HCT116 (cell line): ENCODE measurements at regions not wholly inside any gene's neighbourhood (a gene's known extent, or its start where the extent isn't known, plus 50 kb on each side); places are given as distances from the start of the nearest gene placed in this dataset.

Source experiments
- ATAC-seq: fragments of 200-7000 bp; cut with Tn5 transposase; 2 replicates; pipeline ENCODE4 v1.9.1; 2020; ENCODE audit warnings: mild to moderate bottlenecking, moderate library complexity
- BruUV-seq: library from RNA; stranded (reverse); fragments of 400-500 nt; replicated peaks from 2 replicates; lab custom pipeline; 2021; lab: Mats Ljungman, UMichigan
- CTCF ChIA-PET: fragments of 300-600 bp; sonication (Branson Sonifier 250); formaldehyde crosslinking; loops from one replicate; lab custom pipeline; 2021; ENCODE audit warnings: antibody characterized with exemption; lab: Charles Lee
- POLR2A ChIA-PET: fragments of 300-600, 350-600 bp; sonication (Branson Sonifier 250); formaldehyde crosslinking; loops from one replicate; lab custom pipeline; 2021; ENCODE audit warnings: antibody characterized with exemption; lab: Charles Lee
- RAD21 ChIA-PET, 2 experiments: fragments of 300-600 bp; sonication (Branson Sonifier 250); formaldehyde crosslinking; loops; one replicate each; lab custom pipeline; 2023; ENCODE audit warnings: low total read pairs in 2 of 2; ENCODE audit not compliant: uncharacterized antibody in 2 of 2, unreplicated experiment in 2 of 2, low non-redundant PET in 1 of 2; lab: Charles Lee
- DNase-seq: peaks from one replicate; pipeline ENCODE4 v3.0.0-alpha.2; 2010; ENCODE audit warnings: low read depth, low spot score
- H2AFZ ChIP-seq: fragments of 200-600 bp; shearing (Covaris generic), sonication (generic); 2 replicates; pipeline ENCODE4 v1.6.1; 2017; ENCODE audit warnings: low read depth, mixed run types, mixed read lengths, antibody characterized with exemption, low read length; ENCODE audit not compliant: poor library complexity, severe bottlenecking
- H3K27ac ChIP-seq: 2 replicates; pipeline ENCODE4 v1.5.1; 2012; ENCODE audit warnings: low read depth, low read length
- H3K27me3 ChIP-seq: fragments of 200-600 bp; sonication (generic); 2 replicates; pipeline ENCODE4 v1.6.1; 2016; ENCODE audit warnings: mixed run types, low read length, mixed read lengths; ENCODE audit not compliant: insufficient read depth
- H3K36me3 ChIP-seq, 2 experiments: fragments of 200-500 bp in 1 of 2; fragments of 200-600 bp in 1 of 2; sonication (Bioruptor generic) in 1 of 2; sonication (generic) in 1 of 2; 2 replicates each; pipeline versions ENCODE4 v1.5.1 to v1.6.1; 2014 to 2016; ENCODE audit warnings: low read length in 2 of 2, inconsistent platforms in 1 of 2, mixed read lengths in 1 of 2, mixed run types in 1 of 2; ENCODE audit not compliant: insufficient read depth in 2 of 2, control insufficient read depth in 1 of 2
- H3K4me1 ChIP-seq, 2 experiments: fragments of 200-600 bp in 1 of 2; sonication (generic) in 1 of 2; 2 replicates each; pipeline versions ENCODE4 v1.5.1 to v1.6.1; 2012 to 2017; ENCODE audit warnings: low read length in 2 of 2, inconsistent platforms in 1 of 2, mild to moderate bottlenecking in 1 of 2, mixed read lengths in 1 of 2, mixed run types in 1 of 2, moderate library complexity in 1 of 2; ENCODE audit not compliant: insufficient read depth in 2 of 2, control insufficient read depth in 1 of 2
- H3K4me2 ChIP-seq: fragments of 200-600 bp; sonication (generic); 2 replicates; pipeline ENCODE4 v1.6.1; 2017; ENCODE audit warnings: mixed run types, low read length, mixed read lengths
- H3K4me3 ChIP-seq, 2 experiments: fragments of 200-600 bp in 1 of 2; sonication (generic) in 1 of 2; replicated peaks in 1 of 2; 2 replicates each; pipeline ENCODE4 v1.5.1; 2011 to 2016; ENCODE audit warnings: low read length in 2 of 2, control low read depth in 1 of 2, low read depth in 1 of 2, mild to moderate bottlenecking in 1 of 2, mixed read lengths in 1 of 2, mixed run types in 1 of 2
- H3K79me2 ChIP-seq: fragments of 200-600 bp; sonication (generic); 2 replicates; pipeline ENCODE4 v1.6.1; 2017; ENCODE audit warnings: mild to moderate bottlenecking, mixed run types, low read length, moderate library complexity, mixed read lengths; ENCODE audit not compliant: insufficient read depth
- H3K9ac ChIP-seq: fragments of 200-600 bp; sonication (generic); 2 replicates; pipeline ENCODE4 v1.6.1; 2016; ENCODE audit warnings: low read length, mixed read lengths
- H3K9me2 ChIP-seq: fragments of 200-600 bp; sonication (generic), shearing (Covaris generic); 2 replicates; pipeline ENCODE4 v1.6.1; 2017; ENCODE audit warnings: mixed run types, mild to moderate bottlenecking, moderate library complexity; ENCODE audit not compliant: insufficient read depth
- H3K9me3 ChIP-seq, 2 experiments: fragments of 200-500 bp in 1 of 2; fragments of 200-600 bp in 1 of 2; sonication (Bioruptor generic) in 1 of 2; sonication (generic) in 1 of 2; 2 replicates each; pipeline ENCODE4 v1.6.1; 2014 to 2017; ENCODE audit warnings: low read length in 2 of 2, mixed read lengths in 2 of 2, inconsistent platforms in 1 of 2, low read depth in 1 of 2, mild to moderate bottlenecking in 1 of 2, mixed run types in 1 of 2, moderate library complexity in 1 of 2; ENCODE audit not compliant: control insufficient read depth in 1 of 2, insufficient read depth in 1 of 2
- H4K20me1 ChIP-seq: fragments of 200-600 bp; sonication (generic), shearing (Covaris generic); 2 replicates; pipeline ENCODE4 v1.6.1; 2017; ENCODE audit warnings: mixed run types, mild to moderate bottlenecking, moderate library complexity; ENCODE audit not compliant: insufficient read depth
- ATF3 ChIP-seq: IDR thresholded peaks from 2 replicates; pipeline ENCODE4 v1.6.1; 2012
- CBX3 ChIP-seq: IDR thresholded peaks from 2 replicates; pipeline ENCODE4 v1.6.1; 2012; ENCODE audit warnings: low read depth
- EGR1 ChIP-seq: IDR thresholded peaks from 2 replicates; pipeline ENCODE4 v1.6.1; 2012; ENCODE audit warnings: low read depth
- ELF1 ChIP-seq: IDR thresholded peaks from 2 replicates; pipeline ENCODE4 v1.6.1; 2012; ENCODE audit warnings: low read depth, borderline replicate concordance
- EZH2 ChIP-seq: fragments of 200-600 bp; sonication (generic); IDR thresholded peaks from 2 replicates; pipeline ENCODE4 v1.6.1; 2017; ENCODE audit warnings: antibody characterized with exemption, mixed run types
- EZH2phosphoT487 ChIP-seq: fragments of 200-600 bp; IDR thresholded peaks from 2 replicates; pipeline ENCODE4 v1.6.1; 2018; ENCODE audit warnings: antibody characterized with exemption, borderline replicate concordance
- FOSL1 ChIP-seq: IDR thresholded peaks from 2 replicates; pipeline ENCODE4 v1.6.1; 2012; ENCODE audit warnings: low read depth
- JUND ChIP-seq: IDR thresholded peaks from 2 replicates; pipeline ENCODE4 v1.6.1; 2012
- MAX ChIP-seq: IDR thresholded peaks from 2 replicates; pipeline ENCODE4 v1.6.1; 2012
- POLR2AphosphoS5 ChIP-seq: IDR thresholded peaks from 2 replicates; pipeline ENCODE4 v1.6.1; 2011; ENCODE audit warnings: mild to moderate bottlenecking, low read depth, low read length, moderate library complexity
- RAD21 ChIP-seq: IDR thresholded peaks from 2 replicates; pipeline ENCODE4 v1.6.1; 2012; ENCODE audit warnings: low read depth, mild to moderate bottlenecking
- ZFX ChIP-seq: fragments of 450-650 bp; IDR thresholded peaks from 2 replicates; pipeline ENCODE4 v1.6.1; 2017
- intact Hi-C: fragments of 100-400 bp; cut with micrococcal nuclease; formaldehyde crosslinking; loops from 2 replicates; pipeline ENCODE4 v1.10.0; 2022
- TF ChIP-seq, protein P1 (sequence below), 3 experiments: fragments of 200-600 bp in 1 of 3; sonication (generic) in 1 of 3; IDR thresholded peaks in 2 of 3; conservative IDR thresholded peaks in 1 of 3; 2 replicates each; pipeline ENCODE4 v1.5.1; 2012 to 2017; ENCODE audit warnings: low read depth in 2 of 3, low read length in 2 of 3, antibody characterized with exemption in 1 of 3, borderline replicate concordance in 1 of 3, control low read depth in 1 of 3, mild to moderate bottlenecking in 1 of 3, mixed read lengths in 1 of 3, mixed run types in 1 of 3, moderate library complexity in 1 of 3; ENCODE audit not compliant: insufficient read depth in 1 of 3

- ATAC-seq = no peak
- Histone ChIP-seq H3K9ac (no peak overlapping the region), H3K4me1 (no peaks in the 10 kb centered on the region), H3K27ac (no peak overlapping the region), H3K79me2 (no peaks in the 10 kb centered on the region), H3K4me2 (no peak overlapping the region), H3K27me3 (no peaks in the 10 kb centered on the region), H3K9me3 (peaks cover 2 to 14% of the 10 kb centered on the region in 2 experiments; a peak in 2 of 4 replicates), H3K9me2 (no peaks in the 10 kb centered on the region), H2AFZ (no peak overlapping the region), H3K36me3 (no peaks in the 10 kb centered on the region), H4K20me1 (no peaks in the 10 kb centered on the region)
- no peak for DNase-seq
- ChIA-PET RAD21 (no interaction called here), POLR2A (no interaction called here)
- no TSS peak for BruUV-seq
- TF ChIP-seq EZH2phosphoT487 (no peak), RAD21 (no peak), EGR1 (no peak)
- TF ChIP-seq, all 23 proteins: peak for 0
- intact Hi-C loops = no loop called here
- H3K4me3 ChIP-seq = no peak overlapping the region
- CTCF ChIA-PET = no interaction called here
Observed at GRCh38 chr6:51289041-51289440, 470.4 kb downstream of the TFAP2B start.

DNA sequence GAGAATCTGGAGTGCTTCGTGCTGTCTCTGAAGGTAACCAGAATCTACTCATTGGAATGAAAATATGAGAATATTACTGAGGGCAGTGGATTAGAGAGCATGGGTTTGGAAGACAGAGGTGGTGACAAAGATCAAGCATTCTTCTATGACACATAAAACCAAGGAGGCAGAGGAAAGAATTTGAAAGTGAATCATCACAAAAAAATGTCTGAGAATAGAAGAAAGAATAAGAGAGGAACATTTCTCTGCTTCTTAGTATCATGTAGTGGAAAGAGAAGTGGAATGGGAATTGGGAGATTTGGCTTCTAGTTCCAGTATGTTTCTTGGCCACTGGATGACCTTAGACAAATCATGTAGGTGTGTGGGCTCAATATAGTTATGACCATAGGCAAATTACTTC, 474.0 kb downstream of the TFAP2B start:
- BruUV-seq = no TSS peak

More for the DNA sequence above, 474.0 kb downstream of the TFAP2B start:
- no peak overlapping the region for H3K9ac ChIP-seq
- TF ChIP-seq ELF1 = no peak
- TF ChIP-seq EZH2phosphoT487 = no peak
- no peak for TF ChIP-seq POLR2AphosphoS5
- no peak for TF ChIP-seq JUND
- TF ChIP-seq FOSL1 = no peak
- no peak for TF ChIP-seq EZH2
- no peak for TF ChIP-seq ATF3
- TF ChIP-seq EGR1 = no peak
- TF ChIP-seq RAD21 = no peak
- TF ChIP-seq, protein P1, sequence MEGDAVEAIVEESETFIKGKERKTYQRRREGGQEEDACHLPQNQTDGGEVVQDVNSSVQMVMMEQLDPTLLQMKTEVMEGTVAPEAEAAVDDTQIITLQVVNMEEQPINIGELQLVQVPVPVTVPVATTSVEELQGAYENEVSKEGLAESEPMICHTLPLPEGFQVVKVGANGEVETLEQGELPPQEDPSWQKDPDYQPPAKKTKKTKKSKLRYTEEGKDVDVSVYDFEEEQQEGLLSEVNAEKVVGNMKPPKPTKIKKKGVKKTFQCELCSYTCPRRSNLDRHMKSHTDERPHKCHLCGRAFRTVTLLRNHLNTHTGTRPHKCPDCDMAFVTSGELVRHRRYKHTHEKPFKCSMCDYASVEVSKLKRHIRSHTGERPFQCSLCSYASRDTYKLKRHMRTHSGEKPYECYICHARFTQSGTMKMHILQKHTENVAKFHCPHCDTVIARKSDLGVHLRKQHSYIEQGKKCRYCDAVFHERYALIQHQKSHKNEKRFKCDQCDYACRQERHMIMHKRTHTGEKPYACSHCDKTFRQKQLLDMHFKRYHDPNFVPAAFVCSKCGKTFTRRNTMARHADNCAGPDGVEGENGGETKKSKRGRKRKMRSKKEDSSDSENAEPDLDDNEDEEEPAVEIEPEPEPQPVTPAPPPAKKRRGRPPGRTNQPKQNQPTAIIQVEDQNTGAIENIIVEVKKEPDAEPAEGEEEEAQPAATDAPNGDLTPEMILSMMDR (IDR thresholded peaks at IDR 0.05 in 2 of 3, conservative IDR thresholded peaks at IDR 0.05 in 1 of 3; ENCODE audit: borderline replicate concordance in 1 of 3, insufficient read depth in 1 of 3, low read depth in 2 of 3, low read length in 2 of 3) = no peak
- no peak for TF ChIP-seq CBX3
- no peak for TF ChIP-seq MAX
- no peak for TF ChIP-seq ZFX
- H3K27ac ChIP-seq = no peak overlapping the region
- H3K9me2 ChIP-seq = no peaks in the 10 kb centered on the region
- H3K4me1 ChIP-seq = no peaks in the 10 kb centered on the region
- intact Hi-C loops = no loop called here
- H2AFZ ChIP-seq = no peak overlapping the region
- H3K79me2 ChIP-seq = no peaks in the 10 kb centered on the region
- ATAC-seq = no peak
- no peak overlapping the region for H3K4me3 ChIP-seq
- no peaks in the 10 kb centered on the region for H4K20me1 ChIP-seq
- H3K4me2 ChIP-seq = no peak overlapping the region
- H3K9me3 ChIP-seq = peaks cover 13 to 14% of the 10 kb centered on the region in 2 experiments; a peak in 2 of 4 replicates
- no peaks in the 10 kb centered on the region for H3K36me3 ChIP-seq
- ChIA-PET POLR2A (no interaction called here), CTCF (no interaction called here), RAD21 (no interaction called here)
- DNase-seq = no peak
- no peaks in the 10 kb centered on the region for H3K27me3 ChIP-seq
